Right lobe of liver (tissue), 6 donors: ENCODE measurements at regions not wholly inside any gene's neighbourhood (a gene's known extent, or its start where the extent isn't known, plus 50 kb on each side); places are given as distances from the start of the nearest gene placed in this dataset.

Experiments
- ATAC-seq, 4 donors: fragments of 200-7000 bp; cut with Tn5 transposase; one replicate each; pipeline ENCODE4 v1.9.1; 2020; ENCODE audit warnings: mild to moderate bottlenecking in 4 of 4, moderate library complexity in 4 of 4
- DNase-seq, 3 donors: peaks; one replicate each; pipeline ENCODE4 v3.0.0-alpha.2; 2020
- H3K27ac ChIP-seq, 3 donors: fragments of 200-600 bp; one replicate each; pipeline ENCODE4 v1.8.0; 2022
- H3K27me3 ChIP-seq, 2 donors: fragments of 200-600 bp; one replicate each; pipeline ENCODE4 v1.8.0; 2022
- H3K36me3 ChIP-seq, 4 donors: fragments of 200-600 bp; sonication (generic) in 1 of 4; one replicate each; pipeline versions ENCODE4 v1.5.1 to v1.8.0; 2017 to 2022; ENCODE audit warnings: control low read depth in 1 of 4
- H3K4me1 ChIP-seq, 4 donors: fragments of 200-600 bp; sonication (generic) in 1 of 4; one replicate each; pipeline versions ENCODE4 v1.5.1 to v1.8.0; 2017 to 2022; ENCODE audit warnings: control low read depth in 1 of 4
- H3K4me3 ChIP-seq, 3 donors: fragments of 200-600 bp; one replicate each; pipeline ENCODE4 v1.8.0; 2022
- H3K9me3 ChIP-seq, 4 donors: fragments of 200-600 bp; sonication (generic) in 1 of 4; one replicate each; pipeline versions ENCODE4 v1.5.1 to v1.8.0; 2017 to 2022; ENCODE audit warnings: control low read depth in 1 of 4
- POLR2A ChIP-seq: fragments of 450-650 bp; IDR thresholded peaks from one replicate; pipeline ENCODE4 v1.6.1; 2017; ENCODE audit warnings: antibody characterized with exemption, mild to moderate bottlenecking
- WGBS: methylation state at CpG from one replicate; pipeline ENCODE4 v1.1.6; 2018; ENCODE audit warnings: low coverage, low lambda C conversion rate; ENCODE audit not compliant: insufficient coverage; ENCODE audit errors: missing lambda C conversion rate; 5-methylcytosine and 5-hydroxymethylcytosine counted together
- intact Hi-C, 2 donors: fragments of 100-400 bp; cut with DNase I; formaldehyde crosslinking; loops; one replicate each; pipeline versions ENCODE4 v1.11.2 to v1.14.1; 2022
- TF ChIP-seq, protein P1 (sequence below), 4 donors: fragments of 200-600 bp in 3 of 4; fragments of 450-650 bp in 1 of 4; IDR thresholded peaks; one replicate each; pipeline versions ENCODE4 v1.5.1 to v1.8.0; 2016 to 2022; ENCODE audit warnings: antibody characterized with exemption in 4 of 4, mild to moderate bottlenecking in 2 of 4
- donor health status: DM: no; HTN: yes; CAD: no.
- donor health status: DM: no; HTN: no; CAD: no.
- donor health status: DM: no; HTN: no; CAD: no.
- donor health status: DM: no; HTN: yes; CAD: no.
- donor health status: DM: no; HTN: yes; CAD: no.

- DNase-seq (no peak), ATAC-seq (no peak)
- Histone ChIP-seq H3K27ac (no peak overlapping the region), H3K27me3 (no peaks in the 10 kb centered on the region), H3K4me1 (no peaks in the 10 kb centered on the region), H3K36me3 (no peaks in the 10 kb centered on the region), H3K9me3 (no peaks in the 10 kb centered on the region), H3K4me3 (no peak overlapping the region)
- 76% methylated on average over 3 of the region's 3 CpGs for WGBS
- intact Hi-C loops: no loop called here
- TF ChIP-seq, protein P1, sequence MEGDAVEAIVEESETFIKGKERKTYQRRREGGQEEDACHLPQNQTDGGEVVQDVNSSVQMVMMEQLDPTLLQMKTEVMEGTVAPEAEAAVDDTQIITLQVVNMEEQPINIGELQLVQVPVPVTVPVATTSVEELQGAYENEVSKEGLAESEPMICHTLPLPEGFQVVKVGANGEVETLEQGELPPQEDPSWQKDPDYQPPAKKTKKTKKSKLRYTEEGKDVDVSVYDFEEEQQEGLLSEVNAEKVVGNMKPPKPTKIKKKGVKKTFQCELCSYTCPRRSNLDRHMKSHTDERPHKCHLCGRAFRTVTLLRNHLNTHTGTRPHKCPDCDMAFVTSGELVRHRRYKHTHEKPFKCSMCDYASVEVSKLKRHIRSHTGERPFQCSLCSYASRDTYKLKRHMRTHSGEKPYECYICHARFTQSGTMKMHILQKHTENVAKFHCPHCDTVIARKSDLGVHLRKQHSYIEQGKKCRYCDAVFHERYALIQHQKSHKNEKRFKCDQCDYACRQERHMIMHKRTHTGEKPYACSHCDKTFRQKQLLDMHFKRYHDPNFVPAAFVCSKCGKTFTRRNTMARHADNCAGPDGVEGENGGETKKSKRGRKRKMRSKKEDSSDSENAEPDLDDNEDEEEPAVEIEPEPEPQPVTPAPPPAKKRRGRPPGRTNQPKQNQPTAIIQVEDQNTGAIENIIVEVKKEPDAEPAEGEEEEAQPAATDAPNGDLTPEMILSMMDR (IDR thresholded peaks at IDR 0.05): no peak
- TF ChIP-seq POLR2A: no peak
These were observed 250.3 kb upstream of the ARSJ start for GRCh38 chr4:114229706-114230105.

- no peaks in the 10 kb centered on the region for H3K9me3 ChIP-seq
- TF ChIP-seq, protein P1 (IDR thresholded peaks at IDR 0.05): no peak
- TF ChIP-seq POLR2A: no peak
- 71% methylated on average over 2 of the region's 2 CpGs for WGBS
These were observed 256.8 kb upstream of the ARSJ start for GRCh38 chr4:114236171-114236769.

GRCh38 chr4:114237997-114238396 is 258.6 kb upstream of the ARSJ start:
- no peak for DNase-seq
- no peak for TF ChIP-seq POLR2A
- TF ChIP-seq, protein P1 (IDR thresholded peaks at IDR 0.05): no peak

More at GRCh38 chr4:114236171-114236769, 256.8 kb upstream of the ARSJ start:
- Histone ChIP-seq H3K4me3 (no peak overlapping the region), H3K36me3 (no peaks in the 10 kb centered on the region), H3K27me3 (no peaks in the 10 kb centered on the region), H3K4me1 (no peaks in the 10 kb centered on the region), H3K27ac (no peak overlapping the region)
- DNase-seq (no peak), ATAC-seq (no peak)
- intact Hi-C loops: no loop called here

GRCh38 chr4:114249561-114249960 is 270.1 kb upstream of the ARSJ start:
- no peak for TF ChIP-seq POLR2A
- TF ChIP-seq, protein P1 (IDR thresholded peaks at IDR 0.05): no peak
- Histone ChIP-seq H3K27ac (no peak overlapping the region), H3K4me1 (no peaks in the 10 kb centered on the region), H3K9me3 (no peaks in the 10 kb centered on the region), H3K4me3 (no peak overlapping the region), H3K36me3 (no peaks in the 10 kb centered on the region), H3K27me3 (no peaks in the 10 kb centered on the region)
- intact Hi-C loops: no loop called here
- no peak for DNase-seq
- ATAC-seq: no peak
- 71% methylated on average over 1 of the region's 1 CpG for WGBS

More at GRCh38 chr4:114237997-114238396, 258.6 kb upstream of the ARSJ start:
- Histone ChIP-seq H3K4me3 (no peak overlapping the region), H3K9me3 (no peaks in the 10 kb centered on the region), H3K4me1 (no peaks in the 10 kb centered on the region), H3K27me3 (no peaks in the 10 kb centered on the region), H3K27ac (no peak overlapping the region), H3K36me3 (no peaks in the 10 kb centered on the region)
- intact Hi-C loops: no loop called here
- ATAC-seq: no peak

DNA sequence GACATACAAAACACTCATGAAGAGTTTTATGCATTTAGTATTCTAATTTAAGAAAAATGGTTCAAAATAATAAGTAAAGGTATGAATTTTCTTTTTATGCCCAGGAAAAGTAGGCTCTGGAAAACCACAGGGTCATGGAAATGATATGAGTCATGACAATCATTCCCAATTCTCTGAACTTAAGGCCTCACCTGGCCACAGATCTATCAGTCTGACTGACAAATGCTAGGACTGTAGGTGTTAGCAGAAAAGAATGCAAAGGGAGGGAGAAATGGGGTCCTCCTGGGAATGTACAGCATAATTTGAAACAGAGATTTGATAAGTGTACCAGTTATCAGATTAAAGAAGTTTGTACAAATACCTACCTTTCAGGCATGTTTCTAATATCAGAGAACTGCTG is 270.5 kb upstream of the ARSJ start:
- no peak overlapping the region for H3K4me3 ChIP-seq
- no peak overlapping the region for H3K27ac ChIP-seq
- ATAC-seq (no peak), DNase-seq (no peak)
- no peaks in the 10 kb centered on the region for H3K9me3 ChIP-seq
- TF ChIP-seq POLR2A: no peak
- no peaks in the 10 kb centered on the region for H3K4me1 ChIP-seq
- H3K27me3 ChIP-seq: no peaks in the 10 kb centered on the region
- intact Hi-C loops: no loop called here
- no peaks in the 10 kb centered on the region for H3K36me3 ChIP-seq
